Heart left ventricle (tissue), 13 donors: ENCODE measurements at regions not wholly inside any gene's neighbourhood (a gene's known extent, or its start where the extent isn't known, plus 50 kb on each side); places are given as distances from the start of the nearest gene placed in this dataset.

Experiments
- CTCF ChIP-seq, 12 donors: fragments of 200-600 bp; sonication (generic) in 4 of 12; IDR thresholded peaks; one replicate each; pipeline versions ENCODE4 v1.5.0 to v1.8.0; 2018 to 2022; ENCODE audit warnings: antibody characterized with exemption in 12 of 12, mild to moderate bottlenecking in 5 of 12
- POLR2A ChIP-seq, 2 donors: fragments of 450-650 bp; IDR thresholded peaks; one replicate each; pipeline ENCODE4 v1.6.1; 2017; ENCODE audit warnings: antibody characterized with exemption in 2 of 2, mild to moderate bottlenecking in 2 of 2, moderate library complexity in 2 of 2
- donor health status: ischemic (EF 13 %, LVEDD 7.1; RV severe dilation, severe dysfunction).
- donor health status: DM: no; HTN: yes; CAD: no.
- donor health status: DM: no; HTN: no; CAD: no.
- donor health status: ischemic (EF 25% LVEDD 6.9; RV normal size, moderate dysfunction).
- donor health status: ischemic (EF 25% LVEDD 5.7; RV mildly dilated, moderate dysfunction).
- donor health status: ischemic (EF 35%, LVEDD 5.7; RV mildly dilated, moderate dysfunction).
- donor health status: nonischemic (EF 11% LVEDD 7.7; RV severe dilation, severe dysfunction).
- donor health status: DM: yes; HTN: yes; CAD: no.
- donor health status: PGD.
- donor health status: ischemic (EF 29% LVEDD 5.4; RV normal size, mild dysfunction).
- donor health status: nonischemic (EF 23%, LVEDD 6.1; RV moderate dilation, normal function).

GRCh38 chr4:126065016-126065415, 750.3 kb downstream of the FAT4 start:
- no peak for TF ChIP-seq POLR2A (IDR thresholded peaks at IDR 0.05)
- TF ChIP-seq CTCF (IDR thresholded peaks at IDR 0.05), result no peak
